ENCODE measurements at regions not wholly inside any gene's neighbourhood (a gene's known extent, or its start where the extent isn't known, plus 50 kb on each side); places are given as distances from the start of the nearest gene placed in this dataset.

DNA sequence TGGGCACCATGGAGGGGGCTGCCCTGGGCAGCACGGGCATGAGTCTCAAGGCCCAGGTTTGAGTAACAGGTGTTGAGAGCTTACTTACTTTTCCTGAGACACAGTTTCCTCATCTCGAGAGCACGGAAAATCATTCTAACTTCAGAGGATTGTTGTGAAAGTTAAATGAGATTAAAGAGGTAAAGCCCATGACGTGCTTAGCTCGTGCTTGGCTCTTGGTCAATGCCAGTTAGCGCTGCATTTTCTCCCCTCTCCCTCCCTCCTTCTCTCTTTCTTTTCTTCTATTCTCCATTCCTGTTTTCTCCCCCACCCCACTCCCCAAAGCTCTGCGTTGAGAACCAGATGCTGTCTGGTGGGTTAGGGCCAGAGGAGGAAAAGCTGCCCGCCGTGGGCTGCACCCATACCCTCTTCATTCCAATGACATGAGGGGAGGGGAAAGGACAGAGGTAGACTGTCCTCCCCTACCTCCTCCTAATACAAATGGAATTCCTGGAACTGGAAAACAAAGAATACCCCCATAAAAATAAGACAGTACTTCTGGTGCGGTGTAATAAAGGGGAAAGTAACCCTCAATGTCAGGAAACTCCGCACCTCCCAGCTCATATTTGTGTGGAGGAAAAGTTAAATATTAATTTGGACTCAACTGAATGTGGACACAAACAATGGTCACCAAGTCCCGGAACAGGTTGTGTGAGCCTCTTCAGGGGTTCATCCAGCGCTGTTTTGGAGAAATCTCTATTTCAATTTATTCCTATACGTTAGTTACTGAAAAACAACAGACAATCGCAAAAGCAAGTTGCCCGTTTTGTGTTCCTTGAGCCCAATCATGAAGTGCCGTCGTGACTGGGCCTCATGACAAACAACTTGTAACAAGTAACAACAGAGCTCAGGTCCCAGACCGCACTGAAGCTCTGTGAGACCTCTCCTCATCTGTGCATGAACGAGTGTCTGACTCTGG is 54.8 kb upstream of the B3GAT1 start:
- WGBS (ENCODE audit: extremely low coverage, insufficient read length, low lambda C conversion rate): no CpG with 5 or more reads among the region's 20 CpGs
- no peak overlapping the region for H2AK5ac ChIP-seq (ENCODE audit: insufficient read length, low read length)
- no peaks in the 10 kb centered on the region for H3K79me1 ChIP-seq (ENCODE audit: insufficient read depth, low read depth, low read length, poor library complexity, severe bottlenecking)
- H3K79me2 ChIP-seq (ENCODE audit: insufficient read depth, low read length): no peaks in the 10 kb centered on the region
- no peak overlapping the region for H2BK20ac ChIP-seq (ENCODE audit: low read depth, low read length, poor library complexity, severe bottlenecking)
- no peaks in the 10 kb centered on the region for H3K9me3 ChIP-seq (ENCODE audit: control insufficient read depth, low read depth, low read length)
- Mint-ChIP-seq H3K27ac (no peak overlapping the region), H3K9me3 (no peaks in the 10 kb centered on the region; a peak in 1 of 5 replicates), H3K4me1 (peaks cover 24 to 30% of the 10 kb centered on the region in 2 experiments), H3K27me3 (ENCODE audit: low read depth) (peaks cover 68% of the 10 kb centered on the region), H3K36me3 (ENCODE audit: insufficient read depth in 1 of 3, low read depth in 3 of 3) (no peaks in the 10 kb centered on the region), H3K4me3 (no peak overlapping the region)
- H2BK5ac ChIP-seq (ENCODE audit: insufficient read length, low read length): no peak overlapping the region
- H3K4me1 ChIP-seq (ENCODE audit: insufficient read depth, low read length): no peaks in the 10 kb centered on the region
- no peak for DNase-seq
- H3K4ac ChIP-seq (ENCODE audit: low read depth, low read length): no peak overlapping the region
- H3K9ac ChIP-seq (ENCODE audit: extremely low read depth, insufficient read length, low read length): no peak overlapping the region
- H3K27ac ChIP-seq (ENCODE audit: insufficient read length, low read depth, low read length): no peak overlapping the region
- no peak overlapping the region for H3K18ac ChIP-seq (ENCODE audit: insufficient read length, low read depth, low read length)
- H3K27me3 ChIP-seq (ENCODE audit: insufficient read depth, low read length): peaks cover 4% of the 10 kb centered on the region; the same call in 1 of the 2 replicates
- no peak overlapping the region for H3K23ac ChIP-seq (ENCODE audit: insufficient read length, low read depth, low read length)
- no peaks in the 10 kb centered on the region for H4K20me1 ChIP-seq (ENCODE audit: control insufficient read depth, insufficient read depth, insufficient read length)
- no peak overlapping the region for H4K91ac ChIP-seq (ENCODE audit: insufficient read length, low read depth, low read length)
- no peak overlapping the region for H3K4me2 ChIP-seq (ENCODE audit: insufficient read depth, insufficient read length, low read length)
- no peak overlapping the region for H3K56ac ChIP-seq (ENCODE audit: insufficient read length, low read depth, low read length)
- H2BK15ac ChIP-seq (ENCODE audit: low read depth, low read length): no peak overlapping the region
- H3K14ac ChIP-seq (ENCODE audit: insufficient read depth, low read length): no peak overlapping the region
- no peak overlapping the region for H4K5ac ChIP-seq (ENCODE audit: insufficient read length, low read depth, low read length)
- H2AFZ ChIP-seq (ENCODE audit: low read length): no peak overlapping the region
- H2BK120ac ChIP-seq (ENCODE audit: low read depth, low read length, poor library complexity, severe bottlenecking): no peak overlapping the region
- H4K8ac ChIP-seq (replicated peaks; ENCODE audit: insufficient read length, low read depth, low read length): no peak overlapping the region
- TF ChIP-seq, protein P1, sequence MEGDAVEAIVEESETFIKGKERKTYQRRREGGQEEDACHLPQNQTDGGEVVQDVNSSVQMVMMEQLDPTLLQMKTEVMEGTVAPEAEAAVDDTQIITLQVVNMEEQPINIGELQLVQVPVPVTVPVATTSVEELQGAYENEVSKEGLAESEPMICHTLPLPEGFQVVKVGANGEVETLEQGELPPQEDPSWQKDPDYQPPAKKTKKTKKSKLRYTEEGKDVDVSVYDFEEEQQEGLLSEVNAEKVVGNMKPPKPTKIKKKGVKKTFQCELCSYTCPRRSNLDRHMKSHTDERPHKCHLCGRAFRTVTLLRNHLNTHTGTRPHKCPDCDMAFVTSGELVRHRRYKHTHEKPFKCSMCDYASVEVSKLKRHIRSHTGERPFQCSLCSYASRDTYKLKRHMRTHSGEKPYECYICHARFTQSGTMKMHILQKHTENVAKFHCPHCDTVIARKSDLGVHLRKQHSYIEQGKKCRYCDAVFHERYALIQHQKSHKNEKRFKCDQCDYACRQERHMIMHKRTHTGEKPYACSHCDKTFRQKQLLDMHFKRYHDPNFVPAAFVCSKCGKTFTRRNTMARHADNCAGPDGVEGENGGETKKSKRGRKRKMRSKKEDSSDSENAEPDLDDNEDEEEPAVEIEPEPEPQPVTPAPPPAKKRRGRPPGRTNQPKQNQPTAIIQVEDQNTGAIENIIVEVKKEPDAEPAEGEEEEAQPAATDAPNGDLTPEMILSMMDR (conservative IDR thresholded peaks at IDR 0.05): no peak
- H3T11ph ChIP-seq (ENCODE audit: low read length): no peak overlapping the region
- H2BK12ac ChIP-seq (ENCODE audit: insufficient read length, low read depth, low read length): no peak overlapping the region
- no peaks in the 10 kb centered on the region for H3K23me2 ChIP-seq (ENCODE audit: insufficient read length, low read depth, low read length, poor library complexity, severe bottlenecking)
